Gastroesophageal sphincter (tissue), 3 donors: ENCODE measurements at regions not wholly inside any gene's neighbourhood (a gene's known extent, or its start where the extent isn't known, plus 50 kb on each side); places are given as distances from the start of the nearest gene placed in this dataset.

Experiments used
- POLR2A ChIP-seq, 2 donors: fragments of 450-650 bp; IDR thresholded peaks; one replicate each; pipeline ENCODE4 v1.6.1; 2017; ENCODE audit warnings: antibody characterized with exemption in 2 of 2, mild to moderate bottlenecking in 2 of 2, moderate library complexity in 1 of 2
- POLR2AphosphoS5 ChIP-seq: sonication (generic); formaldehyde crosslinking; IDR thresholded peaks from one replicate; pipeline ENCODE4 v1.6.1; 2017; ENCODE audit warnings: antibody characterized with exemption
- TF ChIP-seq, protein P1 (sequence below), 4 experiments: fragments of 200-600 bp in 2 of 4; fragments of 450-650 bp in 2 of 4; sonication (generic) in 1 of 4; IDR thresholded peaks; one replicate each; pipeline ENCODE4 v1.5.1; 2017 to 2019; ENCODE audit warnings: antibody characterized with exemption in 4 of 4, mild to moderate bottlenecking in 2 of 4, moderate library complexity in 2 of 4

DNA sequence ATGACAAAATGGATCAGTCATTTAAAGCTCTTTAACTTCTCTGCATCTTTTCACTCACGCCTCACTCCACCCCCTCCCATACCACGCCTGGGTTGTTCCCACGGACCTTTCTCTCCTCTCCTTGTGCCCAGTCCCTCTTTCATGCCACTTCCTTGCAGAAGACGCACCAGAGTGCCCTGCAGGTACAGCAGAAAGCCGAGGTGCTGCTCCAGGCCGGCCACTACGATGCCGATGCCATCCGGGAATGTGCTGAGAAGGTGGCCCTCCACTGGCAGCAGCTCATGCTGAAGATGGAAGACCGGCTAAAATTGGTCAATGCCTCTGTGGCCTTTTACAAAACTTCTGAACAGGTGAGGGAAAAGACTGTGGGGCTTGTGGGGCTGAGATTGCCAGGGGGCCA lies 296.1 kb upstream of the UMPS start:
- TF ChIP-seq, protein P1, sequence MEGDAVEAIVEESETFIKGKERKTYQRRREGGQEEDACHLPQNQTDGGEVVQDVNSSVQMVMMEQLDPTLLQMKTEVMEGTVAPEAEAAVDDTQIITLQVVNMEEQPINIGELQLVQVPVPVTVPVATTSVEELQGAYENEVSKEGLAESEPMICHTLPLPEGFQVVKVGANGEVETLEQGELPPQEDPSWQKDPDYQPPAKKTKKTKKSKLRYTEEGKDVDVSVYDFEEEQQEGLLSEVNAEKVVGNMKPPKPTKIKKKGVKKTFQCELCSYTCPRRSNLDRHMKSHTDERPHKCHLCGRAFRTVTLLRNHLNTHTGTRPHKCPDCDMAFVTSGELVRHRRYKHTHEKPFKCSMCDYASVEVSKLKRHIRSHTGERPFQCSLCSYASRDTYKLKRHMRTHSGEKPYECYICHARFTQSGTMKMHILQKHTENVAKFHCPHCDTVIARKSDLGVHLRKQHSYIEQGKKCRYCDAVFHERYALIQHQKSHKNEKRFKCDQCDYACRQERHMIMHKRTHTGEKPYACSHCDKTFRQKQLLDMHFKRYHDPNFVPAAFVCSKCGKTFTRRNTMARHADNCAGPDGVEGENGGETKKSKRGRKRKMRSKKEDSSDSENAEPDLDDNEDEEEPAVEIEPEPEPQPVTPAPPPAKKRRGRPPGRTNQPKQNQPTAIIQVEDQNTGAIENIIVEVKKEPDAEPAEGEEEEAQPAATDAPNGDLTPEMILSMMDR (IDR thresholded peaks at IDR 0.05) = no peak
- no peak for TF ChIP-seq POLR2A (IDR thresholded peaks at IDR 0.05)
- TF ChIP-seq POLR2AphosphoS5 = no peak
